ENCODE measurements at regions not wholly inside any gene's neighbourhood (a gene's known extent, or its start where the extent isn't known, plus 50 kb on each side); places are given as distances from the start of the nearest gene placed in this dataset.

- Histone ChIP-seq H3K27ac (no peak overlapping the region), H3K36me3 (ENCODE audit: low read depth, missing control alignments) (no peaks in the 10 kb centered on the region), H3K4me3 (no peak overlapping the region), H3K9me3 (no peaks in the 10 kb centered on the region), H3K27me3 (no peaks in the 10 kb centered on the region), H3K4me1 (no peaks in the 10 kb centered on the region)
- 73 to 77% methylated on average over 4 of the region's 4 CpGs for WGBS, 2 donors
- TF ChIP-seq POLR2A (IDR thresholded peaks at IDR 0.05) (no peak), CTCF (IDR thresholded peaks at IDR 0.05) (no peak)
- intact Hi-C loops (cut with DNase I; ENCODE audit: low total_unique reads) = no loop called here
- DNase-seq = no peak
These were observed 136.8 kb downstream of the QRSL1 start for GRCh38 chr6:106766201-106766600.

GRCh38 chr6:106765496-106765895 lies 136.1 kb downstream of the QRSL1 start:
- 83 to 98% methylated on average over 2 of the region's 2 CpGs for WGBS, 2 donors

GRCh38 chr6:106764353-106764980 lies 135.1 kb downstream of the QRSL1 start:
- Histone ChIP-seq H3K4me1 (no peaks in the 10 kb centered on the region), H3K27ac (no peak overlapping the region), H3K9me3 (no peaks in the 10 kb centered on the region), H3K36me3 (ENCODE audit: low read depth, missing control alignments) (no peaks in the 10 kb centered on the region), H3K27me3 (no peaks in the 10 kb centered on the region), H3K4me3 (no peak overlapping the region)
- intact Hi-C loops (cut with DNase I; ENCODE audit: low total_unique reads) = no loop called here
- TF ChIP-seq POLR2A (IDR thresholded peaks at IDR 0.05) (no peak), CTCF (IDR thresholded peaks at IDR 0.05) (no peak)
- no peak for DNase-seq
- 88 to 89% methylated on average over 2 of the region's 2 CpGs for WGBS, 2 donors

More at GRCh38 chr6:106765496-106765895, 136.1 kb downstream of the QRSL1 start:
- no peak for DNase-seq
- Histone ChIP-seq H3K27ac (no peak overlapping the region), H3K9me3 (no peaks in the 10 kb centered on the region), H3K36me3 (ENCODE audit: low read depth, missing control alignments) (no peaks in the 10 kb centered on the region), H3K4me3 (no peak overlapping the region), H3K4me1 (no peaks in the 10 kb centered on the region), H3K27me3 (no peaks in the 10 kb centered on the region)
- intact Hi-C loops (cut with DNase I; ENCODE audit: low total_unique reads) = no loop called here
- TF ChIP-seq POLR2A (IDR thresholded peaks at IDR 0.05) (no peak), CTCF (IDR thresholded peaks at IDR 0.05) (no peak)

GRCh38 chr6:106763361-106763760 lies 134.0 kb downstream of the QRSL1 start:
- no peak overlapping the region for H3K27ac ChIP-seq
- TF ChIP-seq POLR2A (IDR thresholded peaks at IDR 0.05) = no peak
- TF ChIP-seq CTCF (IDR thresholded peaks at IDR 0.05) = no peak
- no peaks in the 10 kb centered on the region for H3K9me3 ChIP-seq
- H3K4me1 ChIP-seq = no peaks in the 10 kb centered on the region
- no peak for DNase-seq
- intact Hi-C loops (cut with DNase I; ENCODE audit: low total_unique reads) = no loop called here
- no peaks in the 10 kb centered on the region for H3K27me3 ChIP-seq
- H3K4me3 ChIP-seq = no peak overlapping the region
- H3K36me3 ChIP-seq (ENCODE audit: low read depth, missing control alignments) = no peaks in the 10 kb centered on the region

- TF ChIP-seq POLR2A (IDR thresholded peaks at IDR 0.05) = no peak
- TF ChIP-seq CTCF (IDR thresholded peaks at IDR 0.05) = no peak
- H3K4me3 ChIP-seq = no peak overlapping the region
- no peaks in the 10 kb centered on the region for H3K4me1 ChIP-seq
- H3K36me3 ChIP-seq (ENCODE audit: low read depth, missing control alignments) = no peaks in the 10 kb centered on the region
- DNase-seq = no peak
- intact Hi-C loops (cut with DNase I; ENCODE audit: low total_unique reads) = no loop called here
- no peak overlapping the region for H3K27ac ChIP-seq
- 79 to 86% methylated on average over 2 of the region's 2 CpGs for WGBS, 2 donors
- no peaks in the 10 kb centered on the region for H3K9me3 ChIP-seq
- H3K27me3 ChIP-seq = no peaks in the 10 kb centered on the region
These were observed 131.8 kb downstream of the QRSL1 start for GRCh38 chr6:106761160-106761559.

All from testis (tissue), 2 donors.